ENCODE measurements at regions not wholly inside any gene's neighbourhood (a gene's known extent, or its start where the extent isn't known, plus 50 kb on each side); places are given as distances from the start of the nearest gene placed in this dataset.

- no peak overlapping the region for H3K27ac ChIP-seq (ENCODE audit: low read depth, low read length)
- H3K4me1 ChIP-seq (ENCODE audit: control insufficient read depth in 1 of 2, insufficient read depth in 2 of 2, low read length in 2 of 2): no peaks in the 10 kb centered on the region
- H3K9ac ChIP-seq (ENCODE audit: low read length): no peak overlapping the region
- H2AFZ ChIP-seq (ENCODE audit: low read depth, low read length, poor library complexity, severe bottlenecking): no peak overlapping the region
- H3K4me3 ChIP-seq (replicated peaks in 1 of 2; ENCODE audit: low read depth in 1 of 2, low read length in 2 of 2): no peak overlapping the region
- TF ChIP-seq SRF (IDR thresholded peaks at IDR 0.05; ENCODE audit: low read depth) (no peak), EGR1 (IDR thresholded peaks at IDR 0.05; ENCODE audit: low read depth) (no peak), FOSL1 (IDR thresholded peaks at IDR 0.05; ENCODE audit: low read depth) (no peak), CBX3 (IDR thresholded peaks at IDR 0.05; ENCODE audit: low read depth) (no peak), EZH2phosphoT487 (IDR thresholded peaks at IDR 0.05; ENCODE audit: borderline replicate concordance) (no peak), SIN3A (IDR thresholded peaks at IDR 0.05; ENCODE audit: low read depth) (no peak), REST (IDR thresholded peaks at IDR 0.05; ENCODE audit: low read depth) (no peak), EZH2 (IDR thresholded peaks at IDR 0.05) (no peak), RAD21 (IDR thresholded peaks at IDR 0.05; ENCODE audit: low read depth) (no peak), ATF3 (IDR thresholded peaks at IDR 0.05) (no peak), ZBTB33 (IDR thresholded peaks at IDR 0.05; ENCODE audit: extremely low read depth, insufficient replicate concordance, low read length) (no peak), CEBPB (IDR thresholded peaks at IDR 0.05; ENCODE audit: low read depth) (no peak), TCF7L2 (IDR thresholded peaks at IDR 0.05; ENCODE audit: borderline replicate concordance, extremely low read depth, insufficient read depth, insufficient read length) (no peak), YY1 (IDR thresholded peaks at IDR 0.05; ENCODE audit: extremely low read depth, insufficient replicate concordance, low read depth, low read length) (no peak)
- TF ChIP-seq, protein P1, sequence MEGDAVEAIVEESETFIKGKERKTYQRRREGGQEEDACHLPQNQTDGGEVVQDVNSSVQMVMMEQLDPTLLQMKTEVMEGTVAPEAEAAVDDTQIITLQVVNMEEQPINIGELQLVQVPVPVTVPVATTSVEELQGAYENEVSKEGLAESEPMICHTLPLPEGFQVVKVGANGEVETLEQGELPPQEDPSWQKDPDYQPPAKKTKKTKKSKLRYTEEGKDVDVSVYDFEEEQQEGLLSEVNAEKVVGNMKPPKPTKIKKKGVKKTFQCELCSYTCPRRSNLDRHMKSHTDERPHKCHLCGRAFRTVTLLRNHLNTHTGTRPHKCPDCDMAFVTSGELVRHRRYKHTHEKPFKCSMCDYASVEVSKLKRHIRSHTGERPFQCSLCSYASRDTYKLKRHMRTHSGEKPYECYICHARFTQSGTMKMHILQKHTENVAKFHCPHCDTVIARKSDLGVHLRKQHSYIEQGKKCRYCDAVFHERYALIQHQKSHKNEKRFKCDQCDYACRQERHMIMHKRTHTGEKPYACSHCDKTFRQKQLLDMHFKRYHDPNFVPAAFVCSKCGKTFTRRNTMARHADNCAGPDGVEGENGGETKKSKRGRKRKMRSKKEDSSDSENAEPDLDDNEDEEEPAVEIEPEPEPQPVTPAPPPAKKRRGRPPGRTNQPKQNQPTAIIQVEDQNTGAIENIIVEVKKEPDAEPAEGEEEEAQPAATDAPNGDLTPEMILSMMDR (IDR thresholded peaks at IDR 0.05 in 2 of 3, conservative IDR thresholded peaks at IDR 0.05 in 1 of 3; ENCODE audit: borderline replicate concordance in 1 of 3, insufficient read depth in 1 of 3, low read depth in 2 of 3, low read length in 2 of 3): no peak
- H3K9me3 ChIP-seq (ENCODE audit: control insufficient read depth in 1 of 2, insufficient read depth in 1 of 2, low read depth in 1 of 2, low read length in 2 of 2): no peaks in the 10 kb centered on the region
- H3K36me3 ChIP-seq (ENCODE audit: control insufficient read depth in 1 of 2, insufficient read depth in 2 of 2, low read length in 2 of 2): no peaks in the 10 kb centered on the region
- 0 out of 2 replicates have a peak, but pooled peaks cover 8% of the 10 kb centered on the region for H3K27me3 ChIP-seq (ENCODE audit: insufficient read depth, low read length)
- ChIA-PET RAD21 (ENCODE audit: low non-redundant PET in 1 of 2, low total read pairs in 2 of 2, uncharacterized antibody in 2 of 2, unreplicated experiment in 2 of 2) (no interaction called here), POLR2A (no interaction called here), CTCF (no interaction called here)
- no TSS peak for BruUV-seq (replicated peaks)
- H3K4me2 ChIP-seq (ENCODE audit: low read length): no peak overlapping the region
- no peaks in the 10 kb centered on the region for H4K20me1 ChIP-seq (ENCODE audit: insufficient read depth)
- intact Hi-C loops (cut with micrococcal nuclease): no loop called here
- DNase-seq (ENCODE audit: low read depth, low spot score): no peak
- H3K79me2 ChIP-seq (ENCODE audit: insufficient read depth, low read length): no peaks in the 10 kb centered on the region
- no peaks in the 10 kb centered on the region for H3K9me2 ChIP-seq (ENCODE audit: insufficient read depth)
- no peak for ATAC-seq
These were observed 229.1 kb downstream of the YTHDC2 start for GRCh38 chr5:113742639-113743038.
